HEK293T (cell line): ENCODE measurements at regions not wholly inside any gene's neighbourhood (a gene's known extent, or its start where the extent isn't known, plus 50 kb on each side); places are given as distances from the start of the nearest gene placed in this dataset.
A peak's percentile ranks its signal among the peaks of the same experiment; 100 is the strongest.

ENCODE experiments used
- CTCF ChIA-PET: fragments of 350-600 bp; formaldehyde crosslinking; extraction: SDS; loops from one replicate; lab custom pipeline; 2021; ENCODE audit warnings: antibody characterized with exemption, inconsistent platforms; lab: Yijun Ruan, JAX
- POLR2A ChIA-PET: fragments of 350-600 bp; formaldehyde crosslinking; extraction: SDS; loops from one replicate; lab custom pipeline; 2020; ENCODE audit warnings: antibody characterized with exemption, inconsistent platforms; lab: Yijun Ruan, JAX
- DNase-seq: peaks from one replicate; pipeline ENCODE4 v3.0.0; 2012; ENCODE audit warnings: mixed read lengths; ENCODE audit errors: extremely low spot score
- ARNT ChIP-seq: fragments of 450-650 bp; IDR thresholded peaks from 2 replicates; pipeline ENCODE4 v1.6.1; 2017; ENCODE audit warnings: mild to moderate bottlenecking
- BHLHE40 ChIP-seq: fragments of 450-650 bp; IDR thresholded peaks from 2 replicates; pipeline ENCODE4 v1.6.1; 2016; ENCODE audit warnings: mild to moderate bottlenecking, moderate library complexity, borderline replicate concordance
- CTBP1 ChIP-seq: fragments of 450-650 bp; IDR thresholded peaks from 2 replicates; pipeline ENCODE4 v1.6.1; 2016; ENCODE audit warnings: borderline replicate concordance
- ELF4 ChIP-seq: fragments of 450-650 bp; IDR thresholded peaks from 2 replicates; pipeline ENCODE4 v1.6.1; 2017; ENCODE audit warnings: antibody characterized with exemption
- FOXA1 ChIP-seq: fragments of 450-650 bp; IDR thresholded peaks from 2 replicates; pipeline ENCODE4 v1.6.1; 2016; ENCODE audit warnings: mild to moderate bottlenecking
- FOXK2 ChIP-seq: fragments of 450-650 bp; IDR thresholded peaks from 2 replicates; pipeline ENCODE4 v1.6.1; 2016; ENCODE audit warnings: mild to moderate bottlenecking
- FOXM1 ChIP-seq: fragments of 450-650 bp; IDR thresholded peaks from 2 replicates; pipeline ENCODE4 v1.6.1; 2017; ENCODE audit warnings: mild to moderate bottlenecking, borderline replicate concordance
- HDGF ChIP-seq: fragments of 450-650 bp; IDR thresholded peaks from 2 replicates; pipeline ENCODE4 v1.6.1; 2017; ENCODE audit warnings: antibody characterized with exemption, borderline replicate concordance
- L3MBTL2 ChIP-seq: fragments of 450-650 bp; conservative IDR thresholded peaks from 2 replicates; pipeline ENCODE4 v1.6.1; 2016; ENCODE audit warnings: mild to moderate bottlenecking
- LEF1 ChIP-seq: fragments of 450-650 bp; IDR thresholded peaks from 2 replicates; pipeline ENCODE4 v1.6.1; 2017; ENCODE audit warnings: mild to moderate bottlenecking, borderline replicate concordance
- NFRKB ChIP-seq: fragments of 450-650 bp; IDR thresholded peaks from 2 replicates; pipeline ENCODE4 v1.6.1; 2016; ENCODE audit warnings: mild to moderate bottlenecking, moderate library complexity
- PKNOX1 ChIP-seq: fragments of 450-650 bp; IDR thresholded peaks from 2 replicates; pipeline ENCODE4 v1.6.1; 2016
- SP1 ChIP-seq: fragments of 450-650 bp; IDR thresholded peaks from 2 replicates; pipeline ENCODE4 v1.6.1; 2017
- SUZ12 ChIP-seq: fragments of 450-650 bp; IDR thresholded peaks from 2 replicates; pipeline ENCODE4 v1.6.1; 2016; ENCODE audit warnings: mild to moderate bottlenecking
- TARDBP ChIP-seq: fragments of 450-650 bp; IDR thresholded peaks from 2 replicates; pipeline ENCODE4 v1.6.1; 2016
- ZNF384 ChIP-seq: fragments of 450-650 bp; IDR thresholded peaks from 2 replicates; pipeline ENCODE4 v1.6.1; 2016

DNA sequence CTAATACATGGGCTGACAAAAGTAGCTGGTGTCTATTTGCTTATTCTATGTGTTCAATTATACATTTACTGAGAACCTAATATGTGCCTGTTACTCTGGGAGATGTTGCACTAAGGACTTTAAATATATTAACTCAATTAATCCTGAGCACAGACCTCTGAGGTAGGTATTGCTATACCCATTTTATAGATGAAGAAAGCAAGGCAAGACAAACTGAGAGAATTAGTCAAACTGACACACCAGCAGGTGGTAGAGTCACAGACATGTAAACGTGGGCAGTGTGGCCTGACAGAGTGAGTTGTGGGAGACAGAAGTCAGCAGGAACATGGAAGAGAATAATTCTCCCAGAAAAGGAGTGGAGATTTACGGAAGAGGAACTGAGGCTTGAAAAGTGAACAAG, 428.9 kb downstream of the LPIN1 start:
- POLR2A ChIA-PET = no interaction called here
- CTCF ChIA-PET = no interaction called here
- DNase-seq = no peak
- no peak for TF ChIP-seq ZNF384
- TF ChIP-seq FOXM1 = no peak
- no peak for TF ChIP-seq CTBP1
- TF ChIP-seq L3MBTL2 = no peak
- TF ChIP-seq PKNOX1 = no peak
- TF ChIP-seq FOXA1 = no peak
- no peak for TF ChIP-seq BHLHE40
- no peak for TF ChIP-seq ARNT
- no peak for TF ChIP-seq SP1
- no peak for TF ChIP-seq SUZ12
- TF ChIP-seq TARDBP = no peak
- no peak for TF ChIP-seq HDGF
- TF ChIP-seq ELF4 = no peak
- no peak for TF ChIP-seq FOXK2
- no peak for TF ChIP-seq NFRKB
- no peak for TF ChIP-seq LEF1

GRCh38 chr2:12176623-12177454, 430.4 kb downstream of the LPIN1 start:
- DNase-seq = peak; percentile 24
- POLR2A ChIA-PET = no interaction called here
- CTCF ChIA-PET = interaction anchor here (0.8 kb wide), 1 partner anchor 339 kb away, joined by 3 read pairs; no protein-coding TSS in a partner anchor
- TF ChIP-seq TARDBP (no peak), SUZ12 (no peak), ARNT (no peak), ELF4 (no peak), LEF1 (no peak), FOXA1 (no peak)

GRCh38 chr2:12177455-12178288, 431.2 kb downstream of the LPIN1 start:
- no peak for TF ChIP-seq NFRKB
- TF ChIP-seq CTBP1 = no peak
- no peak for TF ChIP-seq BHLHE40
- TF ChIP-seq ZNF384 = no peak
- ChIA-PET CTCF (interaction anchor here (0.6 kb wide), 1 partner anchor 811 kb away, joined by 3 read pairs; no protein-coding TSS in a partner anchor), POLR2A (no interaction called here)
- DNase-seq = no peak

GRCh38 chr2:12178289-12179080, 432.1 kb downstream of the LPIN1 start:
- TF ChIP-seq FOXK2 (no peak), BHLHE40 (no peak), ARNT (no peak), CTBP1 (no peak), ELF4 (no peak), FOXA1 (no peak), NFRKB (no peak), ZNF384 (no peak), TARDBP (no peak), SP1 (no peak), SUZ12 (no peak), L3MBTL2 (no peak), FOXM1 (no peak), PKNOX1 (no peak), HDGF (no peak), LEF1 (no peak)
- ChIA-PET CTCF (interaction anchor here (0.6 kb wide), 2 partner anchors 811 to 1016 kb away, joined by 3 read pairs; no protein-coding TSS in a partner anchor), POLR2A (no interaction called here)
- no peak for DNase-seq

DNA sequence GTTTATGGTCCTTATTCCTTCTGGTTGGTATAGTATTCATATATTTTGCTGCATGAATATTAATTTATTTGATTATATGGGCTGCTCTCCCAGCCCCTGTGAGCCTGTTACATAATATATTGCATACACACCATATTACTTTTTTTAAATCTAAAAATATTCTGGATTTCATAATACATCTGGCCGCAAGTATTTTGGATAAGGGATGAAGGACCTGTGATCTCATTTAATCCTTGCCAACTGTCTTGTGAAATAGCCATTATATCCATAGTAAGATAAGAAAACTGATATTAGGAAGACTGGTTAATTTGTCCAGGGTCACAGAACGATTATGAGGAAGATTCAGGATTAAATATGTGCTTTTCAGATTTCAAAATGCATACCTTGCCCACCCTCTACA, 433.6 kb downstream of the LPIN1 start:
- no peak for DNase-seq
- POLR2A ChIA-PET = no interaction called here
- TF ChIP-seq LEF1 (no peak), TARDBP (no peak), ARNT (no peak), PKNOX1 (no peak), SP1 (no peak)
- CTCF ChIA-PET = no interaction called here
